Vagina (tissue), 2 donors: ENCODE measurements at regions not wholly inside any gene's neighbourhood (a gene's known extent, or its start where the extent isn't known, plus 50 kb on each side); places are given as distances from the start of the nearest gene placed in this dataset.

Experiments
- CTCF ChIP-seq, 3 experiments: fragments of 450-650 bp in 2 of 3; fragments of 200-600 bp in 1 of 3; sonication (generic) in 1 of 3; IDR thresholded peaks; one replicate each; pipeline ENCODE4 v1.5.1; 2017 to 2019; ENCODE audit warnings: antibody characterized with exemption in 3 of 3, mild to moderate bottlenecking in 2 of 3, moderate library complexity in 2 of 3
- POLR2A ChIP-seq, 2 donors: fragments of 450-650 bp; IDR thresholded peaks; one replicate each; pipeline ENCODE4 v1.6.1; 2017; ENCODE audit warnings: antibody characterized with exemption in 2 of 2, mild to moderate bottlenecking in 2 of 2, moderate library complexity in 2 of 2
- POLR2AphosphoS5 ChIP-seq, 2 donors: sonication (generic); formaldehyde crosslinking; IDR thresholded peaks; one replicate each; pipeline ENCODE4 v1.9.0; 2017; ENCODE audit warnings: antibody characterized with exemption in 2 of 2, mild to moderate bottlenecking in 2 of 2, low read depth in 1 of 2; ENCODE audit not compliant: insufficient read depth in 1 of 2

GRCh38 chr5:109573766-109574165 is 116.0 kb upstream of the MAN2A1 start:
- TF ChIP-seq POLR2AphosphoS5 (IDR thresholded peaks at IDR 0.05; ENCODE audit: insufficient read depth in 1 of 2, low read depth in 1 of 2): no peak
- TF ChIP-seq CTCF (IDR thresholded peaks at IDR 0.05): no peak
- no peak for TF ChIP-seq POLR2A (IDR thresholded peaks at IDR 0.05)
